ENCODE measurements at regions not wholly inside any gene's neighbourhood (a gene's known extent, or its start where the extent isn't known, plus 50 kb on each side); places are given as distances from the start of the nearest gene placed in this dataset.
"Not testable (repeated sequence)": the region's sequence is repeated elsewhere in the genome, so short reads cannot be mapped to it uniquely, and the experiment has no call there.

DNA sequence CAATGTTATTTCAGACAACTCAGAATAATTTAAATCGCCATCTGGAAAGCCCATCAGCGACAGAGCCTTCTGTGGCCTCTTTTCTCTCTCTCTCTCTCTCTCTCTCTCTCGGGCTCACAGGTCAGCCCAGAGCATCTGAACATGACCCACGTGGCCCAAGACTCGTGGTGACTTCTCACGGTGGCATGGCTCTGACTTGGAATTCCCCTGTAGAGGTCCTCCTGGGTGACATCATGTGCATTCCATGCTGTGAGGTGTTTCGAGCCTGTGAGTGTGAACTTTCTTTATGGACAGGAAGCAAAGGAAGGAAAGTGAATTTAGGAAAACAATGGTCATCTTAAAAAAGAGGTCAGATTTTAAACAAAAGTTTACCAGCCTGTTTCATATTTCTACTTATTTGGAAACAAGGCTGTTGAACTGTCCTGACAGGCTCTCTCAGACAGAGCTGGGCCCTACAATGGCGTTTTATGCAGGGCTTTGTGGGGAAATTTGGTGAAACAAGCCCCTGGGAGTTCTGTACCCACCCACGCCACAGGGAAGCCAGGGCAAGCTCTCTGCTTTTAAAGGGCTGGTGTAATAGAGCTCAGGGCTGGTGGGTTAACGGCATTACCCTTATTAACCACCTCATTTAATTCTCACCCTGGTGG, 359.7 kb upstream of the ZNF32 start:
- peak; percentile 95 for DNase-seq (ENCODE audit: low read depth)

DNA sequence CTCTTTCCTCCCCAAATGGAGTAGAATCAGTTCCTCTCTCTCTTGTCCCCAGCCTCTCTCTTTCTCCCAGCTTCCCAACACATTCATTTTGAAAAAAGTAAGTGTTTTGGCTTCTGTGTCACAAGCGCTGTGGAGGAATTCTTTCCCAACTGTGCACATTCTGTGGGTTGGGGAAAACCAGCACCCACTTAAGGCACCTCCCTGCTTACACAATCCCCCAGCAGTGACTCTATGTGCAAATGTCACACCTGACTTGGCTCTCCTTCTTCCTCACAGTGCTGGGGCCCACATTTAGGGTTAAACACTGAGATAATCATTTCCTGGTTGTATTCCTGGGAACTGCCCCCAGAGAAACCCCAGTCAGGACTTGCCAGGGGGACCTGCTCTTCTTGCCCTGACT, 358.1 kb upstream of the ZNF32 start:
- DNase-seq (ENCODE audit: low read depth) = no peak

DNA sequence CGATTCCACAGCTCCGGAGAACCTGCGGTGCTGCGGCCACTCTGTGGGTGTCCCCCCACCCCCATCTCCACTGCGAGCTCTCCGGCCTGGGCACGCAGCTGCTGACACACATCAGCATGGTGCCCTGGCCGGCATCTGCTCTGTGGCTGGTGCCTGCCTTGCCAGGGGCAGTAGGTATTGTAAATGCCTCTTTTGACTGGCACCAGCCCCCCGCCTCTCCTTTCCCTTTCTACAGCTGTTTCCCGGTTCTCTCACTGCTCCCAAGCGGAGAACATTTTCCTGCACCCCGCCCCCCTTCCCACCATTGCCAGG, 357.1 kb upstream of the ZNF32 start:
- DNase-seq (ENCODE audit: low read depth) = no peak

DNA sequence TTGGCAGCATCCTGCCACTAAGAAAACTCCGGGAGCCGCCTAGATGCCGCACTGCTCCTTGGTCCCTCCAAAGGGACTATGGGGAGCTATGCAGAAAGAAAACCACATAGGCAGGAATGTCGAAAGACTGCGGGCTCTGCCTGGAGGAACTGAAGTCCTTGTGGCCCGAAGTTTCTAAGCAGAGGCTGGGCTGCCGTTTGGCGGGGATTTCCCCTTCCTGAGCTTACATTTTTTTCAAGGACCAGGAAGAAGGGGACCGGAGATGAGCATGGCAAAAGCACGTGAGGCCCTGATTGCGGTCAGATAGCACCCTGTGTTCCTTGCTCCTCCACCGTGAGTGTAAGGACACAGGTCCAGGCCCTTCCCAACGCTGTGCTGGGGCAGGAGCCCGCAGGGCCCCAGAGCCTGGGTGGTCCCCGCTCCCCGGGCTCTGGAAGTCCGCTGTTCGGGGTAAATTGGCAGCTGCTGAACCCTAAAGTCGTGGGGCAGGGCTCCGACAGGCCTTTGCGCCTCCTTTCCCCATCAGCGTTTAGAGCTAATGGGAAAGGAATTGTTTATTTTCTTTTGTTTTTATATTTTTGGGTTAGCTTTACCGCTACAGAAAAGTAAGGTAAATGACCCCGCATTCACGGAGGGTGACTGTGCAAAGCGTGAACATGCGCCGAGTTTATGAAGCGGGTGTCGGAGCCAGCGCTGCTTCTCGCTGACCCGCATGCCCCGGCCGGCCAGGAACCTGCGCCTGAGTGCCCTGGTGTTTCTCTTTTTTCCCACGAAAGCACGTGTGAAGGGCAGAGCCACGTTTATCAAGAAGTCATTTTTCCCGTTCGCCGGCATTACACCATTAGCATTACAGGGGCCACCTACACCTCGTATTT, 356.5 kb upstream of the ZNF32 start:
- peak; percentile 18 for DNase-seq (ENCODE audit: low read depth)

DNA sequence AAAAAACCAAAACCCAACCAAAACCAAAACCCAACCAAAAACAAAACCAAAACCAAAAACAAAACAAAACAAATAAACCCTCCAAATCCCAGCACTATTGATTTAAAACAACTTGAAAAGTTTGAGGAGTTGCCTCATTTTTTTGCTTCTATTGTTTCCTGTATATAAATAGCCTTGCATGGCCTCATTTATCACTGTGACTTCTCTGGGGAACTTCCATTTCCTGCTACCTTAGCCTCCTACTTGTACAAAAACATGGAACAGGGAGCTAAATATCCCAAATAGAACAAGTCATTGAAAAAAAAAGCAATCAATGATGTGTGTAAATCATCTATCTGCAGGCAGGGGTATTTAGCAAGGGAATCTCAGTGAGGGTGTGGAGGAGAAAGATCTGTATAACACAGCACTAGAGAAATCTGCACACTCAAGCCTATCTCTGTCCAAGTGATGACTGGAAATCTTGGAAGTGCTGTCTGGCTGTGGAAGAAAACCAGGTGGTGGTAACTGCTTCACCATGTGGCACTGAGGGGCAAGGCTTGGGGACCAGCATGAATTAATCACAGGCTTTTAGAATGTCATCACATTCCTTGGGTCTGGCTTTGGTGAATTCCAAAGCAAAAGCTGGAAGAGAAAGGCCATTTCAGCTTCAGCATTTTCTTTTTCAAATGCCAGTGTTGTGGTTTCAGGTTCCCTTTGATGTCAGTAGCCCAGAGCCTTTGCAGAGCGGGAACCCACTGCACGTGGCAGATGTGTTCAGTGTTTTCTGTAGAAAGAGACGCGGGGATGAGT, 349.5 kb upstream of the ZNF32 start:
- DNase-seq (ENCODE audit: low read depth) = peak; percentile 79

DNA sequence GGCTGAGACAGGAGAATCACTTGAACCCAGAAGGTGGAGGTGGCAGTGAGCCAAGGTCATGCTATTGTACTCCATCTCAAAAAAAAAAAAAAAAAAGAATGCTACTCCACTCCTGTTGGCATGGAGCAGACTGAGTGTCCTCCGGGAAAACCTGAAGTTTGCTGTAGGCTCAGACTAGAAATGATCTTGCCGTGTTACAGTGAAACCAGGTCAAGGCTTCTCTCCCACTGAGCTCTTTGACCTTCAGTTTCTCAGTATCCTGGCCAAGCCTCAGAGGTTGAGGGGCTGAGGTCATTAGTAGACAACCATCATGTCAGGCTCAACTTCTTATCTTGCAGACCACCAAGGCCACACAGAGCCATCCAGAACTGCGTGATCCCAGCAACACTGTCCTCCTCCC, 348.6 kb upstream of the ZNF32 start:
- DNase-seq (ENCODE audit: low read depth) = no peak

DNA sequence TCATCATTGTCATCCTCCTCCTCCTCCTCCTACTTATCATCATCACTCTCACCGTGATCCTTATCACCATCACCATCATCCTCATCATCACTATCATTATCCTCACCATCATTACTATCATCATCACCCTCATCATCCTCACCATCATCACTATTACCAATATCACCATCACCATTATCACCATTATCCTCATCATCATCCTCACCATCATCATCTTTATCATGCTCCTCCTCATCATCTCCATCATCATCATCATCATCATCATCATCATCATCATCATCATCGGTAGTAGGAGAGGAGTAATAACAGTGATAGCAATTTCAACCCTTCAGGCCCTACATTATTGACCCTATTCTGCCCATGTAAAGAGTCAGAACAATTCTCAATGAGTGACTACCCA, 345.9 kb upstream of the ZNF32 start:
- no peak for DNase-seq (ENCODE audit: low read depth)

DNA sequence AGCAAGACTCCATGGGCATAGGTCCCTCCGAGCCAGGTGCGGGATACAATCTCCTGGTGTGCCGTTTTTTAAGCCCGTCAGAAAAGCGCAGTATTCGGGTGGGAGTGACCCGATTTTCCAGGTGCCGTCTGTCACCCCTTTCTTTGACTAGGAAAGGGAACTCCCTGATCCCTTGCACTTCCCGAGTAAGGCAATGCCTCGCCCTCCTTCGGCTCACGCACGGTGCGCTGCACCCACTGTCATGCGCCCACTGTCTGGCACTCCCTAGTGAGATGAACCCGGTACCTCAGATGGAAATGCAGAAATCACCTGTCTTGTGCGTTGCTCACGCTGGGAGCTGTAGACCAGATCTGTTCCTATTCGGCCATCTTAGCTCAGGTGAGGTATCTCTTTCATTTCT, 344.1 kb upstream of the ZNF32 start:
- not testable (repeated sequence) for DNase-seq (ENCODE audit: low read depth)

DNA sequence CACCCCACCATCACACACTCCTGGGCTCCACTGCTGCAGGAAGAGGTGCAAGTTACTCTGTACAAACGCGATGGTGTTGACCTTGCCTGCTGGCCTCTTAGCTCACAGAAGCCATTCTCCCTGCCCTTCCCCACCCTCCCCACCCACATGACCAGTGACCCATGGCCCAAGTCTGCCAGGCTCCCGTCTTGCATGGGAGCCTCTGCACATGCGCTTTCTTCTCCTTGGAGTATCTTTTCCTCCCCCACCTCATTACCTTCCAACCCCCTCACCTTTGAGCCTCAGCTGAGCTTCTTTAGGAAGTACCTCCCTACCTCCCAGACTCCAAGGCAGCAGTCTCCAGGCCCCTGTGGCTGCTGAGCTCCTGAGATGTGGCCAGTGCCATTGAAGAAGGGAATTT, 337.7 kb upstream of the ZNF32 start:
- DNase-seq (ENCODE audit: low read depth) = no peak

DNA sequence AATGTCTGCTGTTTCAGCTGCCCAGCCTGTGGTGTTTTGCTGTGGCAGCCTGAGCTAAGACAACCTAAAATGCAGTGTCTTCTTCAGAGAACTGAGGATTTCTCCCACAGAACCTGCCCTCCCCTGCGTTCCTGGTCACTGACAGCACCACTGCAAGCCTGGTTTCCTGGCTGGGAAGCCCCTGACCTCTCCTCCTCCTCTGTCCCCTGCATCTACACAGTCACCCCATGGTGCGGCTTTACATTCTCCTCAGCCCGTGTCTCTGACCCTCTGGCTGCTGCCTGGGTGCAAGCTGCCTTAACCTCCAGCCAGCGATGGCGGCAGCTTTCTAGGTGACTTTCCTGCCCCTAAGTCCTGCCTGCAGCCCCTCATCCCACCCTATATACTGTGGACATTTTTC, 337.3 kb upstream of the ZNF32 start:
- no peak for DNase-seq (ENCODE audit: low read depth)

DNA sequence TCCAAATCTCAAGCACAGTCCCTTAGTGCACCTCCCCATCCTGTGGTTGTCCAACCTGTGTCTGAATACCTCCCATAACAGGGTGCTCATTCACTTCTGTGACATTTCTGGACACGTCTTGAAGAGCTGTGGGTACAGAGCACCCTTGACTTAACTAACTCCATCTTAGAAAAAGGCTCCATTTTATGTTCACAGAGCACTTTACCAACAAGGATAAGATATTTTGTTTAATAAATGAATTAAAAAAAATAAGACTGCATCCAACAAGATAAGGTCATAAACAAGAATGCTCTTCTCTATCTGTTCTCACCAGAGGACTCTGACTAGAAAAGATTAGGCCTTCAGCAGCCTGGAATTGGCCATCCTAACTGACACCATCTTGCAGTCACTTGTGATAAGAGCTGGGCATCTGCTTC, 335.2 kb upstream of the ZNF32 start:
- DNase-seq (ENCODE audit: low read depth) = no peak

DNA sequence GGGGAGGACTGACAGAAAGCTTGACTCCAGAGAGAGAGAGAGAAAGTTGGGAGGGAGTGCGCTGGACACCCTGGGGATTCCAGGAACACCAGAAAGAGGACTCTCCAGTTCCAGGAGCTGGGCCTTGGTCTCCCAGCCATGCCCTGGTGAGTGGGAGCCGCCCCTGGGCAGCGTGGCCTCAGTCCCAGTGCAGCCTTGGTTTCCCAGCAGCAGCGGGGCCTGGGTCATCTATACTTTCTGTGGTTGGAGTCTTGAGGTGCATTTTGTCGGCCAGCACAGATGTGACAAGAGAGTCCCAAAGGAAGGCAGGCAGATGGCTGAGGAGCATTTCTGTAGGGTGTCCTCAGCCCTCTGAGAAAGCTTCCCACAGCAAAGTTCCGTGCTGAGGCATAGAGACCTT, 334.7 kb upstream of the ZNF32 start:
- DNase-seq (ENCODE audit: low read depth) = no peak

DNA sequence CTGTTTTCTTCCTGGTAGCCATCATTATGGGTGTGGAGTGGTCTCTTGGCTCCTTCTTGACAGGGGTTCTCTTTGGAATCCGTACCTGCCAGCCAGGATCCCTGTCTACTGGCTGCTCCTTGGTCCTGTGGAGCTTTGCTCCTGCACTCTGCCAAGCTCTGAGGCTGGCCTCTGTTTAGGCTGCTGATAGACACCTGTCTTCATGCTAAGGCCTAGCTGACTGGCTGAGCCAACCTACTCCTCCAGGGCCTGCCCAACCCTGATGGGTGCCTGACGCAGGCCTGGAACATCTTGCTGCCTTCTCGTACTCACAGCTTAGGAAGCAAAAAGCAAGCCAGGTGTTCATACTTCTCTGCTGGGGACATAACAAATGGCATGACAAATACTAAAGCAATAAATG, 333.6 kb upstream of the ZNF32 start:
- DNase-seq (ENCODE audit: low read depth) = no peak

DNA sequence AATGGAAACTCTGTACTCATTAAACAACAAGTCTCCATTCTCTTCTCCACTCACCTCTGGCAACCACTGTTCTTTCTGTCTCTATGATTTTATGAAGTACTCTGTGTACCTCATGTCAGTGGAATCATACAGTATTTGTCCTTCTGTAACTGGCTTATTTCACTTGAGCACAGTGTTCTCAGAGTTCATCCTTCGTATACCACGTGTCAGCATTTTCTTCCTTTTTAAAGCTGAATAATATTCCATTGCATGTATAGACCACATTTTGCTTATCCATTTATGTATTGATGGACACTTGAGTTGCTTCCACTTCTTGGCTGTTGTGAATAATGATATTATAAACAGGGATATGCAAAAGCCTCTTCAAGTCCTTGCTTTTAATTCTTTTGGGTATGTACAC, 333.0 kb upstream of the ZNF32 start:
- no peak for DNase-seq (ENCODE audit: low read depth)

DNA sequence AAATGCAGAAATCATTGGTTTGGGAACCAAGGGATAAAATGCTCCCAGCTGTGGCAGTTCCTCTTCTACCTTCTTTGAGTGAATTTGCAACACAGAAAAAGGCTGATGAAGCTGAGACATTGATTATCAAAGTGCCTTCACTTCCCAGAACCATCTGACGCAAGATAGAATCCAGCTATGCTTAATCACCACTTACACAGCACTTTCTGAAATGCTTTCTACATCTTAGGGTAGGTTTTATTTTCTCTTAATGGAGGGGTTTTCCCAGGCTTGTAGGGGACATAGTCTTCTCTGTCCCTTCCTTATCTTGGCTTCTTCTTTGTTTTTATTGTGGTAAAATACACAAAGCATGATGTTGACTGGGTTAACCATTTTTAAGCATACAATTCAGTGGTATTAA, 332.6 kb upstream of the ZNF32 start:
- DNase-seq (ENCODE audit: low read depth) = peak; percentile 31

DNA sequence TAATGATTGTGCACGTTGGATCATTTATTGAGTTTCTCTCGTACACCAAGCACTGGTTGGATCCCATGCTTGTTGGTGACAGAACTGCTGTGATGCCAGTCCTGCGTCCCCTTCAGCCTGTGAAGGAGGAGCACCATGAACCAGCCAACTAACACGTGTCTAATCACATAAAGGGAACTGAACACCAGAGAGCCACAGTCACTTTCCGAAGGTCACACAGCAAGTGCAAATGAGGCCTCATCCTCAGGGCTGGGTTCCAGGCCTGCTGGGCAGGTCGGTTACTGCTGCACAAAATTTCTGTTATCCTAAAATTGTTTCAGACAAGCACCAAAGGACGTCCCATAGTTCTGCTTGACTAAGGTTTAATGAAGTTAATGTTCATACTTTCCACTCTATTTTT, 332.0 kb upstream of the ZNF32 start:
- no peak for DNase-seq (ENCODE audit: low read depth)

DNA sequence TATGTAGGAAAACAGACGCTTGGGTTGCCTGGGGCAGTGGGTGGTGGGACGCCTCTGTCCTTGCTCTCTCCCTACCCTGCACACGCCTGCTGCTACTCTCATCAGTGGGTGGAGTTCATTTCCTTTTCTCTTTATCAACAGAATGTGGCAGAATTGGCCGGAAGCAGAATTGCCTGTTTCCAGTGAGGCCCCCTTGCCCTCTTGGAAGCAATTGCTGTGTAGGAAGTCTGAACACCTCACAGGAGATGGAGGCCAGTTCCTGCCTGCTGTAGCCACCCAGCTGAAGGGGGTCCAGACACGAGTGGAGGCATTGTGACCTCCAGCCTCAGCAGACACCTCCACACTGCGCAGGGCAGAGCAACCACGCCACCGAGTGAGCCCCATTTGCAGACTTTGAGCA, 331.6 kb upstream of the ZNF32 start:
- DNase-seq (ENCODE audit: low read depth) = no peak

DNA sequence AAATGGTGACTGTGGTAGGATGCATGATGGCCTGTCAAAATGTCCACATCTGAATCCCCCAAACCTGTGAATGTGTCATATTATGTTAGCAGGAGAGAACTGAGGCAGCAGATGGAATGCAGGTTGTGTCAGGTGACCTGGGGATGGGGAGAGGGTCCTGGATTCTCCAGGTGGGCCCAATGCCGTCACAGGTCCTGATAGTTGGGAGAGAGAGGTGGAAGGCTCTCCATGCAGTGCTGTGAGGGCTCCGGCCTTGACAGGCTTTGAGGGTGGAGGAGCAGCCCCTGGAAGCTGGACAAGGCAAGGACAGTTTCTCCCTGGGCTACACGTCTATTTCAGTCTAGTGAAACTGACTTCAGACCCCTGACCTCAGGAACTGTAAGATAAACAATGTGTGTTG, 330.9 kb upstream of the ZNF32 start:
- no peak for DNase-seq (ENCODE audit: low read depth)

DNA sequence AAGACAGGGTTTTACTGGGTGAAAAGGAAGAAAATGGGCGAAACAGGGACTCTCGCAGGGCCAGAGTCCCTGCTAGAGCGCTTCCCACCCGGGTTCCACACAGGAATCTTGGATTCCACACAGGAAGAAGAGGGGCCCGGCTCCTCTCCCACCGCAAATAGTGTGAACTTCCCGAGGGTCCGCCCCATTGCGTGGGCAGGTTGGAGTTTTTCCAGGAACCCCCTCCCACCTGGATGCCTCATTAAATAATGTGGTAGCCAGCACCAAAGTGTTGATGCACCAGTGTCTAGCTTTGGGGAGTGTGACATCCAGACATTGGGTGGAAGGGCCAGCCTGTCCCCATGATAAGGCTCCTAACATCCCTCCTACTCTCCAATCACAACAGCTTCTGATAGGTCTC, 330.3 kb upstream of the ZNF32 start:
- DNase-seq (ENCODE audit: low read depth) = no peak

DNA sequence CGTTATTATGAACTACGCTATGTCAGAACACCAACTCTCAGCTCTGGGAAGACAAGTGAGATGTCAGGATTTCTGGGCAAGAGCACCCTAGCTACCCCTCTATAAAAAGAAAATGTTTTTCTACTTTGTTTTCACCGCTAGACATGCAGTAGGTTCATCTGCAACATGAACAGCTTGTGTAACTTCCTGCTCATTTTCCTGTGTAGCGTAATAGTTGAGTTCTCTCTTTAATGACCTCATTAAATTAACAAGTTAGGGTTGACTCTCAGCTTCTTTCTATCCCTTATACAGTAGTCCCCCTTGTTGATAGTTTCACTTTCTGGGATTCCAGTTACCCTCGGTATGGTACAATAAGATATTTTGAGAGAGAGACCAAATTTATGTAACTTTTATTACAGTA, 329.4 kb upstream of the ZNF32 start:
- no peak for DNase-seq (ENCODE audit: low read depth)

DNA sequence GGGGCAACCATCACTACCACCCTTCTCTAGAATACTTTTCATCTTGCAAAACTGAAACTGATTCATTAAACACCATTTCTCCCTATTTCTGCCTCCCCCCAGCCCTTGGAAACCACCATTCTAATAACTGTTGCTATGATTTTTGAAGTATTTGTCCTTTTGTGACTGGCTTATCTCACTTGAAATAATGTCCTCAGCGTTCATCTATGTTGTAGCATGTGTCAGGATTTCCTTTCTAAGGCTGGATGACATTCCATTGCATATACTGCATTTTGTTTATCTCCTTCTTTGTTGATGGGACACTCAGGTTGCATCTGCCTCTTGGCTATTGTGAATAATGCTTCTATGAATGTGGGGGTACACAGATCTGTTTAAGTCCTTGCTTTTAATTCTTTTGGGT, 327.6 kb upstream of the ZNF32 start:
- DNase-seq (ENCODE audit: low read depth) = no peak

DNA sequence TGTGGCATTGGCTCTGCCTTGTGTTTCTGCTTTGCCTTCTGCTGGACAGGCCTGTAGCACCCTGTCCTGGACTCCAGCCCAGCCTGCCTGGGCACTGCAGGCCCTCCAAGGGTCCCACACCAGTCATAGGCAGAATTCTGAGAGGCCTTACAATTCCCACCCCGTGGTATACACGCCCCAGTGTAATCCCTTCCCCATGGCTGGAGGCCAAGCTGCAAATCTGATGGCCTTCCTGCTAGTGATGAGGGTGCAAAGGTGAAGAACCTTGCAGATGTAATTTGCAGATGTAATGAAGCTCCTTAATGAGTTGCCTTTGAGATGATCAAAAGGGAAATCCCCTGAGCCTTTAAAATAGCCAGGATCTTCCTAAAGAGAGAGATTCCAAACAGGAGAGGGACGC, 325.1 kb upstream of the ZNF32 start:
- DNase-seq (ENCODE audit: low read depth) = no peak

Data from M059J (cell line).